GM18502 (cell line): ENCODE measurements at regions not wholly inside any gene's neighbourhood (a gene's known extent, or its start where the extent isn't known, plus 50 kb on each side); places are given as distances from the start of the nearest gene placed in this dataset.
"Not testable (repeated sequence)": the region's sequence is repeated elsewhere in the genome, so short reads cannot be mapped to it uniquely, and the experiment has no call there.

Source experiments
- ATAC-seq: cut with Tn5 transposase; IDR thresholded peaks from one replicate; pipeline ENCODE4 v1.9.1; 2021; ENCODE audit warnings: mild to moderate bottlenecking; ENCODE audit not compliant: unreplicated experiment, poor library complexity

- no peak for ATAC-seq
Observed at GRCh38 chr10:28434063-28434462, 98.9 kb upstream of the WAC start.

GRCh38 chr10:28442403-28442802, 90.5 kb upstream of the WAC start:
- no peak for ATAC-seq

GRCh38 chr10:28444031-28444430, 88.9 kb upstream of the WAC start:
- no peak for ATAC-seq

GRCh38 chr10:28445516-28445915, 87.4 kb upstream of the WAC start:
- no peak for ATAC-seq

GRCh38 chr10:28449382-28449781, 83.5 kb upstream of the WAC start:
- ATAC-seq, result no peak

GRCh38 chr10:28449926-28450325, 83.0 kb upstream of the WAC start:
- ATAC-seq, result no peak

- no peak for ATAC-seq
Observed at GRCh38 chr10:28453926-28454325, 79.0 kb upstream of the WAC start.

- no peak for ATAC-seq
Observed at GRCh38 chr10:28457110-28457509, 75.8 kb upstream of the WAC start.

- not testable (repeated sequence) for ATAC-seq
Observed at GRCh38 chr10:28457873-28458272, 75.0 kb upstream of the WAC start.

- ATAC-seq, result no peak
Observed at GRCh38 chr10:28459453-28460144, 73.3 kb upstream of the WAC start.

GRCh38 chr10:28463141-28463540, 69.8 kb upstream of the WAC start:
- ATAC-seq, result no peak

- no peak for ATAC-seq
Observed at GRCh38 chr10:28463676-28464395, 69.1 kb upstream of the WAC start.

- ATAC-seq, result no peak
Observed at GRCh38 chr10:28467615-28468014, 65.3 kb upstream of the WAC start.

GRCh38 chr10:28468707-28469483, 64.0 kb upstream of the WAC start:
- ATAC-seq, result no peak

- ATAC-seq, result no peak
Observed at GRCh38 chr10:28470873-28471651, 61.9 kb upstream of the WAC start.

GRCh38 chr10:28471652-28472050, 61.3 kb upstream of the WAC start:
- no peak for ATAC-seq

GRCh38 chr10:28478646-28479045, 54.3 kb upstream of the WAC start:
- no peak for ATAC-seq

GRCh38 chr10:28479425-28479865, 53.5 kb upstream of the WAC start:
- no peak for ATAC-seq

GRCh38 chr10:28479927-28480627, 52.8 kb upstream of the WAC start:
- no peak for ATAC-seq

- no peak for ATAC-seq
Observed at GRCh38 chr10:28480628-28480965, 52.3 kb upstream of the WAC start.
